Duodenal mucosa (tissue), 2 donors: ENCODE measurements at regions not wholly inside any gene's neighbourhood (a gene's known extent, or its start where the extent isn't known, plus 50 kb on each side); places are given as distances from the start of the nearest gene placed in this dataset.
"Not testable (repeated sequence)": the region's sequence is repeated elsewhere in the genome, so short reads cannot be mapped to it uniquely, and the experiment has no call there.

Experiments used
- H3K27ac ChIP-seq: one replicate; pipeline ENCODE4 v1.7.0; 2013; ENCODE audit warnings: low read depth, low read length
- H3K27me3 ChIP-seq, 2 donors: one replicate each; pipeline ENCODE4 v1.7.0; 2013; ENCODE audit warnings: low read length in 2 of 2, control low read depth in 1 of 2; ENCODE audit not compliant: insufficient read depth in 2 of 2, control insufficient read depth in 1 of 2
- H3K36me3 ChIP-seq, 2 donors: one replicate each; pipeline ENCODE4 v1.7.0; 2013; ENCODE audit warnings: low read length in 2 of 2, control low read depth in 1 of 2; ENCODE audit not compliant: insufficient read depth in 2 of 2, control insufficient read depth in 1 of 2
- H3K4me1 ChIP-seq, 2 donors: one replicate each; pipeline ENCODE4 v1.7.0; 2013; ENCODE audit warnings: low read length in 2 of 2, control low read depth in 1 of 2; ENCODE audit not compliant: insufficient read depth in 2 of 2, control insufficient read depth in 1 of 2
- H3K4me3 ChIP-seq, 2 donors: one replicate each; pipeline ENCODE4 v1.7.0; 2013; ENCODE audit warnings: low read length in 2 of 2, low read depth in 1 of 2
- H3K9ac ChIP-seq, 2 donors: one replicate each; pipeline ENCODE4 v1.7.0; 2013; ENCODE audit warnings: low read length in 2 of 2, low read depth in 1 of 2
- H3K9me3 ChIP-seq, 2 donors: one replicate each; pipeline ENCODE4 v1.7.0; 2013; ENCODE audit warnings: low read length in 2 of 2, control low read depth in 1 of 2; ENCODE audit not compliant: control insufficient read depth in 1 of 2

DNA sequence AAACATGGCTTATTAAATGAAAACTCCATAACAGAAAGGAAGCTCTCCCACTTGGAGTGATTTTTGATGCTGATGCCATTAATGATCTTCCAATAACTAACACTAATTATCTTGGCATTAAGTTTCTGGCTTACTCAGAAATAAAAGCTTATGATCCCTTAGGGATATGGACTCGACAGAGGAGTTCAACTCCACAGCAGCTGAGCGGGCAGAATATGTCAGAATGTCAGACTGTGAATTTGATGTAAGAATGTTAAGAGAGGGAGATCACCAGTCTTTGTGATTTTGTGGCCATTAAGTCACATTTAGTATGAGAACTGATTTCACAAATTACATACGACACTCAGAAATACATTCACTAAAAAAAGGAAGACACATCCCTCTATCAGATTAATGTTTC is 2244.0 kb downstream of the ARAP2 start:
- Histone ChIP-seq H3K27ac (no peak overlapping the region), H3K27me3 (no peaks in the 10 kb centered on the region), H3K36me3 (no peaks in the 10 kb centered on the region), H3K4me3 (no peak overlapping the region), H3K4me1 (no peaks in the 10 kb centered on the region), H3K9ac (no peak overlapping the region), H3K9me3 (no peaks in the 10 kb centered on the region)

DNA sequence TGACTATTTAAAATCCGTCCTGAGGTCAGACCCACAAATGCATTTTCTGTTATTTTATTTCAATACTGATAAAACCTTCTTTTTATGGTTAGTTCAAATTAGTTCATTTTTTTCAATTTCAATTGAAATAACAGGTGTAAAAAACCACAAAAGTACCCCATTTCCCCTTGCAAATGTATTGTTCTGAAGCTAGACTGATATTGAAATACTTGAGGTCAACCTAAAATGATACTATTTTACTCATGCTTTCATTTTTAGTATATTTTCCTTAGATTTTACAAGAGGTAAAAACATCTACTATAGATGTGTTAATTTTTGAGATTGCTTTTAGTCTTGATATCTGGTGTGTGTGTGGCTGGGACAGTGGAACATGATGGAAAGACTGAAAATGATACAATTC is 2237.8 kb downstream of the ARAP2 start:
- not testable (repeated sequence) for H3K9me3 ChIP-seq

DNA sequence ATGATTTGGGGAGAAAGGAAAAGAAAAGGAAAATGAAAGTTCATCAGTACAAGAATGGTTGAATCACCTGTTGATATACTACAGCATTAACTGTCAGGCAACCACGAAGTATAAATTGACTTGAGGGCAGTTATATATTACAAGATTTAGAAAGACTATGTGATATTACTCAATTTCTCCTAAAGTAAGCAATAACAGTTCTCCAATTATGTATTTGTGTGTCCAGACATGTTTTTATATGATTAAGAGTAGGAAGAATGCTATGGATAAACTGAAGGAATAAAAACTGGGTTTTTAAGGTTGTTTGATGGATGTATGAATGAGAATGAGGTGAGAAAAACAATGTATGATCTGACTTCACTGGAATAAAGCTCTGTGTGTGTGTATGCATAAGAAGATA is 2234.4 kb downstream of the ARAP2 start:
- H3K4me3 ChIP-seq: no peak overlapping the region
- no peak overlapping the region for H3K27ac ChIP-seq
- H3K4me1 ChIP-seq: no peaks in the 10 kb centered on the region
- H3K9ac ChIP-seq: no peak overlapping the region
- peaks cover 2 to 5% of the 10 kb centered on the region in 2 donors for H3K9me3 ChIP-seq
- H3K27me3 ChIP-seq: no peaks in the 10 kb centered on the region
- H3K36me3 ChIP-seq: no peaks in the 10 kb centered on the region

More for the DNA sequence above, 2237.8 kb downstream of the ARAP2 start:
- not testable (repeated sequence) for H3K9ac ChIP-seq, H3K4me1 ChIP-seq, H3K4me3 ChIP-seq, H3K27me3 ChIP-seq, H3K27ac ChIP-seq, H3K36me3 ChIP-seq

DNA sequence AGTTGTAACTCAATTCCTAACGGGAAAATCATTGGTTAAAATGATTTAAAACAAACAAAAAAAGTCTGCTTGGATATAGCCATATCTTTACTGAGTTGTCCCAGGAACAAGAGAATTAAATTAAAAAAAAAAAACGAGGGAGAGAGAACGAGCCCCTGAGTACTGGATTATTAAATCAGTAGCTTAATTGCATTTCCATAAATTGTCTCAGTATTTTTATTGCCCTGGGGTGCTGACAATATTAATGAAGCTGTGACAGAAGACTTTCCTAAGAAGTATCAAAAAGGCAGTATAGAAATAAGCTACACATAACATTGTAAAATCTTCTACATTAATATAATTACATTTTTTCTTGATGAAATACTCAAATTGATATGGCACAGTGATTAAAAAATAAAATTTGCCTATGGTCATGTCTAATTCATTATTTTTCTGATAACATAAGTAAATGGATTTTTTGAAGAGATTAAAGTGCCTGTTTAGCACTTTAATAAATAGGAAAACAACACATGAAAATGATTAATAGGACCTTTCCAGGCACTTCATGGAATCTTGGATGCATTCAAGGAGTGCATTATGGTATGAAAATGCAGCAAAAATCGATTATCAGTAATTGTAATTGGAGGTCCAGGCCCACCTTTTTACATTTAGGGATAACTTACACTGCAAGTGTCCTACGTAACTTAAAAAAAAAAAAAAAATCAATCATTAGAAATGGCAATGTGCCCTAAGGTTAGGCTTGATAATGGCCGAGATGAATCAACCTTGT is 2233.4 kb downstream of the ARAP2 start:
- H3K9ac ChIP-seq: no peak overlapping the region
- H3K4me1 ChIP-seq: no peaks in the 10 kb centered on the region
- H3K36me3 ChIP-seq: no peaks in the 10 kb centered on the region
- no peak overlapping the region for H3K27ac ChIP-seq
- peaks cover 2 to 5% of the 10 kb centered on the region in 2 donors for H3K9me3 ChIP-seq
- H3K4me3 ChIP-seq: no peak overlapping the region
- no peaks in the 10 kb centered on the region for H3K27me3 ChIP-seq

DNA sequence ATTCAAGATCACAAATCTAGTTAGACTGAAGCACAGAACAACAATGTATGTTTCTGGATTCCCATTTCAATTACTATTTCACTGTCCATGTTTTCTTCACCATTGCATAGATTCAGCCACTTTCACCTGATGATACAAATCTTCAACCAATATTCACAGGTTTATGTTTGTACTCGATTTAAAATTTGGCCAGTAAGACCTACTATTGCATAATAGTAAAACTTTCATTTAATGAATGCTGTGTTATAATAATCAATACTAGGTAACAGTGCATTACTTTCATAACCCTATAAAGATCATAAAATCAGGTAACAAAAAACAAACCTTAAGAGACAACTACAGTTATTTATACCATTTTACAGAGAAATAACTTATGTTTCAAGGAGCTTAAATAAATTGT is 2209.1 kb downstream of the ARAP2 start:
- Histone ChIP-seq H3K36me3 (no peaks in the 10 kb centered on the region), H3K27ac (no peak overlapping the region), H3K4me3 (no peak overlapping the region), H3K9ac (no peak overlapping the region), H3K9me3 (peaks cover 0 to 2% of the 10 kb centered on the region in 2 donors), H3K4me1 (no peaks in the 10 kb centered on the region), H3K27me3 (no peaks in the 10 kb centered on the region)

DNA sequence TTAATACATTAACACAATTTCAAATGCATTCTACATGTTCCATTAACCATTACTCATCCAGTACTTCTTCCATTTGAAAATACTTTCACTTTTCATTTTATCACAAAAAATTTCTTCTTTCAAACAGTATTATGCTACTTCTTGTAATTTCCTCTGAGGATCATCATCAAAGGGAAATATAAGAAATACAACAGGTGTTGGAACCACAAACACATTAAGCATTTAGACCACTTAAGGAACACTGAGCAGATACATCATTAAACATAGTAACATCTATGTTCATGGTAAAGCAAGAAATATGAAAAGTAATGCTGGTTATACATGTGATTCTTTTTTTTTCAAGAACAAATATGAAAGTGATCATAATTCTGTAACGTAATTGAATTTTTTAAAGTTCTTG is 2207.0 kb downstream of the ARAP2 start:
- Histone ChIP-seq H3K27ac (no peak overlapping the region), H3K36me3 (no peaks in the 10 kb centered on the region), H3K27me3 (no peaks in the 10 kb centered on the region), H3K4me1 (no peaks in the 10 kb centered on the region), H3K9me3 (peaks cover 0 to 2% of the 10 kb centered on the region in 2 donors), H3K9ac (no peak overlapping the region), H3K4me3 (no peak overlapping the region)

DNA sequence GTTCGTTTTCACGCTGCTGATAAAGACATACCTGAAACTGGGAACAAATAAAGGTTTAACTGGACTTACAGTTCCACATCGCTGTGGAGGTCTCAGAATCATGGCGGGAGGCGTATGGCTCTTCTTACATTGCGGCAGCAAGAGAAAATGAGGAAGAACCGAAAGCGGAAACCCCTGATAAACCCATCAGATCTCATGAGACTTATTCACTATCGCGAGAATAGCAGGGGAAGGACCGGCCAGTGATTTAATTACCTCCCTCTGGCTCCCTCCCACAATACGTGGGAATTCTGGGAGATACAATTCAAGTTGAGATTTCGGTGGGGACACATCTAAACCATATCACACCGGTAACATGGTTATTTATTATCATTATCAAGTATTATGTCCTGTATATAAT is 2204.5 kb downstream of the ARAP2 start:
- peaks cover 0 to 2% of the 10 kb centered on the region in 2 donors for H3K9me3 ChIP-seq
- no peaks in the 10 kb centered on the region for H3K36me3 ChIP-seq
- no peak overlapping the region for H3K4me3 ChIP-seq
- H3K4me1 ChIP-seq: no peaks in the 10 kb centered on the region
- H3K9ac ChIP-seq: no peak overlapping the region
- H3K27me3 ChIP-seq: no peaks in the 10 kb centered on the region
- H3K27ac ChIP-seq: no peak overlapping the region

DNA sequence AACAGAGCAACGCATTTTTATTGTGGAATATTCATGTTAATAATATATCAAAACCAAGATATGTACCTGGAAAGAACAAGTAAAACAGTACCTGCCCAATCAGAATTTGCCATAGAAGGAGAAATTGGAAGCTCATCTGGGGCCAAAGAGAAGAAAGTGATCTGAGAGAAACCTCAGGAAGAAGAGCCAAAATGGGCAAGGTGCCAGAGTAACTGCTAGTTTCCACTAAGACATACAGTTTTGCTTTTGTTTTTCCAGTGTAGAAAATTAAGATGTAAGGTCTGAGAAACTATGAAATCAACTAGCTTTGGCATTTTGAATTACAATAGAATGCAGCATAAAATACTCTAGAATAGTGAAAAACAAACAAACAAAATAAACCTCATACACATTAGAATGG is 2201.2 kb downstream of the ARAP2 start:
- Histone ChIP-seq H3K9ac (no peak overlapping the region), H3K36me3 (no peaks in the 10 kb centered on the region), H3K4me3 (no peak overlapping the region), H3K4me1 (no peaks in the 10 kb centered on the region), H3K27me3 (no peaks in the 10 kb centered on the region), H3K9me3 (peaks cover 0 to 6% of the 10 kb centered on the region in 2 donors), H3K27ac (no peak overlapping the region)

DNA sequence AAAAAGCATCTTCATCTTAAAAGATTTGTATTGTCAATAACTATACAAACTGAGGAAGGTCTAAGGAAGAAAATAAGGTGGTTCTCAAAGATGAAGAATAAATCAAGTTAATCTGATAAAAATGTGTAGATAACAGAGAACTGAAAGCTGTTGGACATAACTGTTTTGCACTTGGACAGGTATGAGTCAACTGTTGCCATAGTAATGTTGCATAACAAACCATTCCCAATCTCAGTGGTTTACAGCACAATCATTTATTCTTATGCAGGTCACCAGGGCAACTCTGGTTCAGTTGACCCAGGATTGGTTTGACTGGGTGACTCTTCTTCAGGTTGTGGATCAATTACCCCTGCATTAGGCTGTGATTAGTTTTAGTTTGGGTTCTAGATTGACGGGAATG is 2197.7 kb downstream of the ARAP2 start:
- no peaks in the 10 kb centered on the region for H3K36me3 ChIP-seq
- H3K4me3 ChIP-seq: no peak overlapping the region
- no peak overlapping the region for H3K27ac ChIP-seq
- H3K9me3 ChIP-seq: peaks cover 0 to 3% of the 10 kb centered on the region in 2 donors
- no peaks in the 10 kb centered on the region for H3K4me1 ChIP-seq
- H3K9ac ChIP-seq: no peak overlapping the region
- H3K27me3 ChIP-seq: no peaks in the 10 kb centered on the region

DNA sequence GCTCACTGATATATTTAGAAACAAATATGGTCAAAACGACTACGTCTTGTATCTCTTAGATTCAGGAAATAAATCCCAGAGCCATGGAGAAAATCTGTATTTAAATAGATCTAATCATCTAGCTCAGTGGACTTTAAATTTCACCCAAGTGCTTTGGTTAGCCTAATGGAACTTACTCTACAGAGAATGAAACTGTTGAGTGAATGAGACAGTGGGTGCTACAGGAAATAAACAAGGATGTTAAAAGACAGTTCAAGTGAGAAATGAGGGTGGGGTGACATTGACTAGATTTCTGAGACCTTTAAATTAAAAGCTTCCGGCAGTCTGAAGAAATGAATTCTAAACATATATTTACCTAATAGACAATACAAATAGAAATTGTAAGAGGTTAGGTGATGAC is 2197.0 kb downstream of the ARAP2 start:
- no peak overlapping the region for H3K4me3 ChIP-seq
- H3K9ac ChIP-seq: no peak overlapping the region
- H3K4me1 ChIP-seq: no peaks in the 10 kb centered on the region
- H3K27me3 ChIP-seq: no peaks in the 10 kb centered on the region
- no peaks in the 10 kb centered on the region for H3K36me3 ChIP-seq
- H3K27ac ChIP-seq: no peak overlapping the region
- H3K9me3 ChIP-seq: peaks cover 0 to 3% of the 10 kb centered on the region in 2 donors
